ENCODE measurements at regions not wholly inside any gene's neighbourhood (a gene's known extent, or its start where the extent isn't known, plus 50 kb on each side); places are given as distances from the start of the nearest gene placed in this dataset.

DNA sequence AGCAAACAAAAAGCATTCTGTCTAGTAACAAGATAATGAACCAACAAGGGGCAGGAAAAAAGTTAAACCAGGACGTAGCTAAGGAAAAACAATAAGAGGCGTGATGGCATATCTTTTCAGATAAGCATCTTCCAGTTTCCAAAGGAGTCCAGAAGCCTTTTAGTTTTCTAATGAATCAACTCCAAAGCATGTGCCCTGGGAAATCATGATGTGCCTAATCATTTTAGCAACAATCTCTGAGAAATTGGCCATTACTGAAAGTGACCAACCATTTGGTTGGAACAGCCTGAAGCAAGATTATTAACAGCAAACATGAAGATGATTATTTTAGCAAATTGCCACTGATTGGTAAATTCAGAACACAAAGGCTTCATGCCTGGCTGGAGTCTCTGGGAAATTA is 440.9 kb upstream of the MAF start:
- TF ChIP-seq EZH2 (IDR thresholded peaks at IDR 0.05; ENCODE audit: low read depth): no peak
- TF ChIP-seq, protein P1, sequence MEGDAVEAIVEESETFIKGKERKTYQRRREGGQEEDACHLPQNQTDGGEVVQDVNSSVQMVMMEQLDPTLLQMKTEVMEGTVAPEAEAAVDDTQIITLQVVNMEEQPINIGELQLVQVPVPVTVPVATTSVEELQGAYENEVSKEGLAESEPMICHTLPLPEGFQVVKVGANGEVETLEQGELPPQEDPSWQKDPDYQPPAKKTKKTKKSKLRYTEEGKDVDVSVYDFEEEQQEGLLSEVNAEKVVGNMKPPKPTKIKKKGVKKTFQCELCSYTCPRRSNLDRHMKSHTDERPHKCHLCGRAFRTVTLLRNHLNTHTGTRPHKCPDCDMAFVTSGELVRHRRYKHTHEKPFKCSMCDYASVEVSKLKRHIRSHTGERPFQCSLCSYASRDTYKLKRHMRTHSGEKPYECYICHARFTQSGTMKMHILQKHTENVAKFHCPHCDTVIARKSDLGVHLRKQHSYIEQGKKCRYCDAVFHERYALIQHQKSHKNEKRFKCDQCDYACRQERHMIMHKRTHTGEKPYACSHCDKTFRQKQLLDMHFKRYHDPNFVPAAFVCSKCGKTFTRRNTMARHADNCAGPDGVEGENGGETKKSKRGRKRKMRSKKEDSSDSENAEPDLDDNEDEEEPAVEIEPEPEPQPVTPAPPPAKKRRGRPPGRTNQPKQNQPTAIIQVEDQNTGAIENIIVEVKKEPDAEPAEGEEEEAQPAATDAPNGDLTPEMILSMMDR (conservative IDR thresholded peaks at IDR 0.05): no peak
- Histone ChIP-seq H3K79me2 (ENCODE audit: low read depth) (no peaks in the 10 kb centered on the region), H3K27ac (peak overlapping the region; percentile 88), H3K4me1 (replicated peaks; ENCODE audit: insufficient read depth) (peaks cover 35% of the 10 kb centered on the region), H2AFZ (peak overlapping the region; percentile 41; the same call in 1 of the 2 replicates), H3K27me3 (ENCODE audit: insufficient read depth, low read depth) (no peaks in the 10 kb centered on the region), H3K9me2 (ENCODE audit: insufficient read depth) (no peaks in the 10 kb centered on the region), H3K4me3 (no peak overlapping the region), H3K9me3 (ENCODE audit: insufficient read depth, low read depth) (peaks cover 11% of the 10 kb centered on the region; the same call in 1 of the 2 replicates), H4K20me1 (ENCODE audit: insufficient read depth) (no peaks in the 10 kb centered on the region), H3K36me3 (ENCODE audit: low read depth) (no peaks in the 10 kb centered on the region), H3K4me2 (peak overlapping the region; percentile 45), H3F3A (ENCODE audit: insufficient read depth, low read depth) (peaks cover 15% of the 10 kb centered on the region; the same call in 1 of the 2 replicates)
- ChIA-PET POLR2A (ENCODE audit: unreplicated experiment) (interaction anchor here (0.7 kb wide), 1 partner anchor 14 kb away, joined by 8 read pairs; no protein-coding TSS in a partner anchor), CTCF (no interaction called here)
- intact Hi-C loops (cut with micrococcal nuclease; ENCODE audit: unreplicated experiment): no loop called here
- DNase-seq: peak in 1 of 2 experiments; percentile 61
- BruUV-seq (replicated peaks): no TSS peak

DNA sequence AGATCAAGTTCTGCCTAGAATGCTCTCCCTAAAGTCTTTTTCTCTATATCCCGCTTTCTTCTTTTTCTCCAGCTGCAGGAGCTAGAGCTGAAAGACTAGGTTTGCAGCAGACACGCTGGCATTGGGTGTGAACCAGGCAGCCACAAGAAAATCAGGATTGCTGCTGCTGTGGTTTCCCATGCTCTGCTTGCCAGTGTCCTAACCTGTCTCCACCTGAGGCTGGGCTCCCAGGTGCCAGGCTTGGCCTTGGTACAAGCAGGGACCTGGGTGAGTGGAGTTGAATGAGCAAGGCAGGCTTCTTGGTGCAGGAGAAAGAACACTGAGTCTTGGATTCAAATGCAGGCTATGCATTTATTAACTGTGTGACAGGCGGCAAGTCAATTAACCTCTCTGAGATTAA is 440.3 kb upstream of the MAF start:
- Histone ChIP-seq H4K20me1 (ENCODE audit: insufficient read depth) (no peaks in the 10 kb centered on the region), H3K9me2 (ENCODE audit: insufficient read depth) (no peaks in the 10 kb centered on the region), H3F3A (ENCODE audit: insufficient read depth, low read depth) (peaks cover 17% of the 10 kb centered on the region; the same call in 1 of the 2 replicates), H3K4me1 (replicated peaks; ENCODE audit: insufficient read depth) (peaks cover 41% of the 10 kb centered on the region), H3K79me2 (ENCODE audit: low read depth) (no peaks in the 10 kb centered on the region), H3K9me3 (ENCODE audit: insufficient read depth, low read depth) (peaks cover 11% of the 10 kb centered on the region; the same call in 1 of the 2 replicates), H3K4me3 (no peak overlapping the region), H3K27me3 (ENCODE audit: insufficient read depth, low read depth) (no peaks in the 10 kb centered on the region), H3K4me2 (peak overlapping the region; percentile 45), H3K36me3 (ENCODE audit: low read depth) (no peaks in the 10 kb centered on the region), H3K27ac (peak overlapping the region; percentile 88), H2AFZ (peak overlapping the region; percentile 20; the same call in 1 of the 2 replicates)
- TF ChIP-seq, protein P1 (conservative IDR thresholded peaks at IDR 0.05): no peak
- TF ChIP-seq EZH2 (IDR thresholded peaks at IDR 0.05; ENCODE audit: low read depth): no peak
- ChIA-PET CTCF (no interaction called here), POLR2A (ENCODE audit: unreplicated experiment) (interaction anchor here (0.7 kb wide), 1 partner anchor 13 kb away, joined by 8 read pairs; no protein-coding TSS in a partner anchor)
- no TSS peak for BruUV-seq (replicated peaks)
- DNase-seq: no peak
- intact Hi-C loops (cut with micrococcal nuclease; ENCODE audit: unreplicated experiment): no loop called here

DNA sequence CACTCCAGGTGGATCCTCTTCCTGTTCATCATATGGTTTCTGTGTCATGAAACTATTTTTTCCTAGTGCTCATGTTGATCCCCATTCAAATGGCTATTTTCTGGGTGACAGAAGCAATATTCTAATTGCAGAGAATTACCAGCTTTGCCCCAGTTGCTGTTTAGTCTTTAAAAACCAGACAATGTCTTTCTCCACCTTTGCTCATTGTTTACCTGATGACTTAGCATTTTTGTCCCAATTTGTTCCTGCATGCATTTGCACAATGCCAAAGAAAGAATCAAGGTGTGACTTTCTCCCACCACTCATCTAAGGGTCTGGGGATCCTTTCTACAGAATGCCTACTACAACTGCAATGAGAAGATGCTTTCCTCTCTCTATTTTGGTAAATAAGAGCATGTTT is 439.9 kb upstream of the MAF start:
- H3K27ac ChIP-seq: peak overlapping the region; percentile 88
- peak in 1 of 2 experiments; percentile 38 for DNase-seq
- BruUV-seq (replicated peaks): no TSS peak
- no peak for TF ChIP-seq EZH2 (IDR thresholded peaks at IDR 0.05; ENCODE audit: low read depth)
- TF ChIP-seq, protein P1 (conservative IDR thresholded peaks at IDR 0.05): no peak
- no peaks in the 10 kb centered on the region for H3K27me3 ChIP-seq (ENCODE audit: insufficient read depth, low read depth)
- CTCF ChIA-PET: no interaction called here
- H2AFZ ChIP-seq: peak overlapping the region; percentile 20; the same call in 1 of the 2 replicates
- H3K79me2 ChIP-seq (ENCODE audit: low read depth): no peaks in the 10 kb centered on the region
- no peaks in the 10 kb centered on the region for H3K36me3 ChIP-seq (ENCODE audit: low read depth)
- intact Hi-C loops (cut with micrococcal nuclease; ENCODE audit: unreplicated experiment): no loop called here
- H4K20me1 ChIP-seq (ENCODE audit: insufficient read depth): no peaks in the 10 kb centered on the region
- no peaks in the 10 kb centered on the region for H3K9me2 ChIP-seq (ENCODE audit: insufficient read depth)
- no peak overlapping the region for H3K4me3 ChIP-seq
- H3K4me1 ChIP-seq (replicated peaks; ENCODE audit: insufficient read depth): peaks cover 45% of the 10 kb centered on the region
- POLR2A ChIA-PET (ENCODE audit: unreplicated experiment): interaction anchor here (0.6 to 0.7 kb wide), 2 partner anchors 13 kb away, joined by 3 to 8 read pairs; no protein-coding TSS in a partner anchor
- peaks cover 21% of the 10 kb centered on the region; the same call in 1 of the 2 replicates for H3F3A ChIP-seq (ENCODE audit: insufficient read depth, low read depth)
- peaks cover 11% of the 10 kb centered on the region; the same call in 1 of the 2 replicates for H3K9me3 ChIP-seq (ENCODE audit: insufficient read depth, low read depth)
- peak overlapping the region; percentile 45 for H3K4me2 ChIP-seq

Data from PC-9 (cell line).